ENCODE measurements at regions not wholly inside any gene's neighbourhood (a gene's known extent, or its start where the extent isn't known, plus 50 kb on each side); places are given as distances from the start of the nearest gene placed in this dataset.

GRCh38 chr2:226320076-226320948, 479.3 kb downstream of the IRS1 start:
- Histone ChIP-seq H3K4me3 (ENCODE audit: low read length) (no peak overlapping the region), H3K4me1 (ENCODE audit: control insufficient read depth, insufficient read depth, low read length) (no peaks in the 10 kb centered on the region), H3K27ac (ENCODE audit: low read length) (no peak overlapping the region), H3K27me3 (ENCODE audit: control insufficient read depth, insufficient read depth) (no peaks in the 10 kb centered on the region), H3K9me3 (ENCODE audit: control insufficient read depth, low read length) (no peaks in the 10 kb centered on the region)
- ATAC-seq (no peak), DNase-seq (no peak)
- intact Hi-C loops (cut with DNase I) = no loop called here
- WGBS = 95% methylated on average over 6 of the region's 6 CpGs

GRCh38 chr2:226317970-226318369, 481.6 kb downstream of the IRS1 start:
- DNase-seq = no peak
- H3K4me1 ChIP-seq (ENCODE audit: control insufficient read depth, insufficient read depth, low read length) = no peaks in the 10 kb centered on the region
- H3K9me3 ChIP-seq (ENCODE audit: control insufficient read depth, low read length) = no peaks in the 10 kb centered on the region
- intact Hi-C loops (cut with DNase I) = no loop called here
- ATAC-seq = no peak
- WGBS = 69% methylated on average over 2 of the region's 2 CpGs
- no peak overlapping the region for H3K4me3 ChIP-seq (ENCODE audit: low read length)
- H3K27me3 ChIP-seq (ENCODE audit: control insufficient read depth, insufficient read depth) = no peaks in the 10 kb centered on the region
- H3K27ac ChIP-seq (ENCODE audit: low read length) = no peak overlapping the region

GRCh38 chr2:226313060-226313459, 486.6 kb downstream of the IRS1 start:
- H3K27ac ChIP-seq (ENCODE audit: low read length) = no peak overlapping the region
- ATAC-seq = no peak
- peaks cover 3% of the 10 kb centered on the region for H3K4me1 ChIP-seq (ENCODE audit: control insufficient read depth, insufficient read depth, low read length)
- H3K9me3 ChIP-seq (ENCODE audit: control insufficient read depth, low read length) = no peaks in the 10 kb centered on the region
- 86% methylated on average over 3 of the region's 3 CpGs for WGBS
- intact Hi-C loops (cut with DNase I) = no loop called here
- no peaks in the 10 kb centered on the region for H3K27me3 ChIP-seq (ENCODE audit: control insufficient read depth, insufficient read depth)
- no peak overlapping the region for H3K4me3 ChIP-seq (ENCODE audit: low read length)
- no peak for DNase-seq

- Histone ChIP-seq H3K27me3 (ENCODE audit: control insufficient read depth, insufficient read depth) (no peaks in the 10 kb centered on the region), H3K27ac (ENCODE audit: low read length) (no peak overlapping the region), H3K4me3 (ENCODE audit: low read length) (no peak overlapping the region), H3K9me3 (ENCODE audit: control insufficient read depth, low read length) (no peaks in the 10 kb centered on the region), H3K4me1 (ENCODE audit: control insufficient read depth, insufficient read depth, low read length) (peaks cover 4% of the 10 kb centered on the region)
- DNase-seq = no peak
- no peak for ATAC-seq
- intact Hi-C loops (cut with DNase I) = no loop called here
- 84% methylated on average over 5 of the region's 5 CpGs for WGBS
Measured at GRCh38 chr2:226312155-226312554, 487.5 kb downstream of the IRS1 start.

- no peak for DNase-seq
- Histone ChIP-seq H3K27me3 (ENCODE audit: control insufficient read depth, insufficient read depth) (no peaks in the 10 kb centered on the region), H3K4me1 (ENCODE audit: control insufficient read depth, insufficient read depth, low read length) (peaks cover 4% of the 10 kb centered on the region), H3K9me3 (ENCODE audit: control insufficient read depth, low read length) (no peaks in the 10 kb centered on the region), H3K27ac (ENCODE audit: low read length) (no peak overlapping the region), H3K4me3 (ENCODE audit: low read length) (no peak overlapping the region)
- 38% methylated on average over 6 of the region's 6 CpGs for WGBS
- ATAC-seq = no peak
- intact Hi-C loops (cut with DNase I) = no loop called here
Measured at GRCh38 chr2:226310146-226310545, 489.5 kb downstream of the IRS1 start.

GRCh38 chr2:226308986-226309385, 490.6 kb downstream of the IRS1 start:
- intact Hi-C loops (cut with DNase I) = no loop called here
- Histone ChIP-seq H3K4me3 (ENCODE audit: low read length) (no peak overlapping the region), H3K27ac (ENCODE audit: low read length) (no peak overlapping the region), H3K4me1 (ENCODE audit: control insufficient read depth, insufficient read depth, low read length) (peaks cover 4% of the 10 kb centered on the region), H3K27me3 (ENCODE audit: control insufficient read depth, insufficient read depth) (no peaks in the 10 kb centered on the region), H3K9me3 (ENCODE audit: control insufficient read depth, low read length) (no peaks in the 10 kb centered on the region)
- ATAC-seq (no peak), DNase-seq (no peak)
- 63% methylated on average over 2 of the region's 2 CpGs for WGBS

- intact Hi-C loops (cut with DNase I) = no loop called here
- no peaks in the 10 kb centered on the region for H3K27me3 ChIP-seq (ENCODE audit: control insufficient read depth, insufficient read depth)
- H3K4me1 ChIP-seq (ENCODE audit: control insufficient read depth, insufficient read depth, low read length) = peaks cover 4% of the 10 kb centered on the region
- DNase-seq (no peak), ATAC-seq (no peak)
- 91% methylated on average over 2 of the region's 2 CpGs for WGBS
- H3K27ac ChIP-seq (ENCODE audit: low read length) = no peak overlapping the region
- no peak overlapping the region for H3K4me3 ChIP-seq (ENCODE audit: low read length)
- no peaks in the 10 kb centered on the region for H3K9me3 ChIP-seq (ENCODE audit: control insufficient read depth, low read length)
Measured at GRCh38 chr2:226308323-226308680, 491.3 kb downstream of the IRS1 start.

- 86% methylated on average over 4 of the region's 4 CpGs for WGBS
Measured at GRCh38 chr2:226307487-226308322, 491.9 kb downstream of the IRS1 start.

GRCh38 chr2:226306969-226307368, 492.7 kb downstream of the IRS1 start:
- Histone ChIP-seq H3K4me3 (ENCODE audit: low read length) (no peak overlapping the region), H3K27me3 (ENCODE audit: control insufficient read depth, insufficient read depth) (no peaks in the 10 kb centered on the region), H3K9me3 (ENCODE audit: control insufficient read depth, low read length) (no peaks in the 10 kb centered on the region), H3K27ac (ENCODE audit: low read length) (no peak overlapping the region), H3K4me1 (ENCODE audit: control insufficient read depth, insufficient read depth, low read length) (peaks cover 4% of the 10 kb centered on the region)
- DNase-seq (no peak), ATAC-seq (no peak)
- 95% methylated on average over 2 of the region's 2 CpGs for WGBS
- intact Hi-C loops (cut with DNase I) = no loop called here

More at GRCh38 chr2:226307487-226308322, 491.9 kb downstream of the IRS1 start:
- Histone ChIP-seq H3K9me3 (ENCODE audit: control insufficient read depth, low read length) (no peaks in the 10 kb centered on the region), H3K4me3 (ENCODE audit: low read length) (no peak overlapping the region), H3K27me3 (ENCODE audit: control insufficient read depth, insufficient read depth) (no peaks in the 10 kb centered on the region), H3K27ac (ENCODE audit: low read length) (no peak overlapping the region), H3K4me1 (ENCODE audit: control insufficient read depth, insufficient read depth, low read length) (peaks cover 4% of the 10 kb centered on the region)
- ATAC-seq = no peak
- DNase-seq = no peak
- intact Hi-C loops (cut with DNase I) = no loop called here

- intact Hi-C loops (cut with DNase I) = no loop called here
- Histone ChIP-seq H3K4me1 (ENCODE audit: control insufficient read depth, insufficient read depth, low read length) (peaks cover 4% of the 10 kb centered on the region), H3K27me3 (ENCODE audit: control insufficient read depth, insufficient read depth) (no peaks in the 10 kb centered on the region), H3K9me3 (ENCODE audit: control insufficient read depth, low read length) (no peaks in the 10 kb centered on the region), H3K4me3 (ENCODE audit: low read length) (no peak overlapping the region), H3K27ac (ENCODE audit: low read length) (no peak overlapping the region)
- DNase-seq (no peak), ATAC-seq (no peak)
- WGBS = 71% methylated on average over 3 of the region's 3 CpGs
Measured at GRCh38 chr2:226304308-226304707, 495.3 kb downstream of the IRS1 start.

GRCh38 chr2:226303707-226304106, 495.9 kb downstream of the IRS1 start:
- DNase-seq (no peak), ATAC-seq (no peak)
- intact Hi-C loops (cut with DNase I) = no loop called here
- Histone ChIP-seq H3K4me3 (ENCODE audit: low read length) (no peak overlapping the region), H3K27ac (ENCODE audit: low read length) (no peak overlapping the region), H3K27me3 (ENCODE audit: control insufficient read depth, insufficient read depth) (no peaks in the 10 kb centered on the region), H3K9me3 (ENCODE audit: control insufficient read depth, low read length) (no peaks in the 10 kb centered on the region), H3K4me1 (ENCODE audit: control insufficient read depth, insufficient read depth, low read length) (peaks cover 1% of the 10 kb centered on the region)
- 27% methylated on average over 1 of the region's 1 CpG for WGBS
